Mesenchymal stem cell (in vitro differentiated cells and primary cell): ENCODE measurements at regions not wholly inside any gene's neighbourhood (a gene's known extent, or its start where the extent isn't known, plus 50 kb on each side); places are given as distances from the start of the nearest gene placed in this dataset.

Source experiments
- DNase-seq: peaks from one replicate; pipeline ENCODE4 v3.0.0-alpha.2; 2013
- H2AFZ ChIP-seq: one replicate; pipeline ENCODE4 v1.6.1; 2013; ENCODE audit warnings: low read depth, mild to moderate bottlenecking, control low read depth, inconsistent platforms, low read length, moderate library complexity
- H2AK5ac ChIP-seq: 2 replicates; pipeline ENCODE4 v1.6.1; 2013; ENCODE audit warnings: low read length, moderate library complexity, mild to moderate bottlenecking, inconsistent platforms; ENCODE audit not compliant: severe bottlenecking
- H2BK120ac ChIP-seq: one replicate; pipeline ENCODE4 v1.6.1; 2013; ENCODE audit warnings: low read depth, mild to moderate bottlenecking, inconsistent platforms, low read length, moderate library complexity
- H2BK12ac ChIP-seq, 2 experiments: one replicate each; pipeline ENCODE4 v1.6.1; 2013; ENCODE audit warnings: inconsistent platforms in 2 of 2, low read length in 2 of 2, mild to moderate bottlenecking in 2 of 2, moderate library complexity in 2 of 2, control low read depth in 1 of 2
- H2BK15ac ChIP-seq: one replicate; pipeline ENCODE4 v1.6.1; 2013; ENCODE audit warnings: mild to moderate bottlenecking, low read depth, inconsistent platforms; ENCODE audit not compliant: poor library complexity, severe bottlenecking
- H2BK5ac ChIP-seq: 2 replicates; pipeline ENCODE4 v1.6.1; 2013; ENCODE audit warnings: low read depth, mild to moderate bottlenecking, low read length, control low read depth, inconsistent platforms; ENCODE audit not compliant: poor library complexity, severe bottlenecking
- H3K14ac ChIP-seq, 2 experiments: one replicate each; pipeline ENCODE4 v1.6.1; 2013; ENCODE audit warnings: inconsistent platforms in 2 of 2, low read length in 2 of 2, control low read depth in 1 of 2, mild to moderate bottlenecking in 1 of 2, moderate library complexity in 1 of 2
- H3K18ac ChIP-seq, 2 experiments: one replicate each; pipeline ENCODE4 v1.6.1; 2013; ENCODE audit warnings: inconsistent platforms in 2 of 2, low read length in 2 of 2, control low read depth in 1 of 2, low read depth in 1 of 2, mild to moderate bottlenecking in 1 of 2
- H3K23ac ChIP-seq, 2 experiments: one replicate each; pipeline ENCODE4 v1.6.1; 2013; ENCODE audit warnings: inconsistent platforms in 2 of 2, low read length in 2 of 2, mild to moderate bottlenecking in 2 of 2, moderate library complexity in 2 of 2, control low read depth in 1 of 2
- H3K27ac ChIP-seq: 2 replicates; pipeline ENCODE4 v1.5.1; 2013; ENCODE audit warnings: mild to moderate bottlenecking, moderate library complexity, low read length, control low read depth, inconsistent platforms; ENCODE audit not compliant: poor library complexity, severe bottlenecking
- H3K27me3 ChIP-seq, 2 experiments: 2 replicates each; pipeline versions ENCODE4 v1.6.1 to v1.7.0; 2013; ENCODE audit warnings: low read length in 2 of 2, mild to moderate bottlenecking in 2 of 2, moderate library complexity in 2 of 2, control low read depth in 1 of 2, inconsistent platforms in 1 of 2; ENCODE audit not compliant: control insufficient read depth in 1 of 2, insufficient read depth in 1 of 2
- H3K36me3 ChIP-seq, 2 experiments: 2 replicates each; pipeline versions ENCODE4 v1.6.1 to v1.7.0; 2013; ENCODE audit warnings: low read length in 2 of 2, control low read depth in 1 of 2, inconsistent platforms in 1 of 2, low read depth in 1 of 2, mild to moderate bottlenecking in 1 of 2; ENCODE audit not compliant: insufficient read depth in 2 of 2, control insufficient read depth in 1 of 2
- H3K4ac ChIP-seq, 2 experiments: one replicate each; pipeline ENCODE4 v1.6.1; 2013; ENCODE audit warnings: inconsistent platforms in 2 of 2, low read length in 2 of 2, mild to moderate bottlenecking in 2 of 2, moderate library complexity in 2 of 2, control low read depth in 1 of 2, low read depth in 1 of 2
- H3K4me1 ChIP-seq: 2 replicates; pipeline ENCODE4 v1.6.1; 2013; ENCODE audit warnings: low read depth, low read length, control low read depth; ENCODE audit not compliant: control insufficient read depth, insufficient read depth
- H3K4me2 ChIP-seq: 2 replicates; pipeline ENCODE4 v1.6.1; 2013; ENCODE audit warnings: low read length, mild to moderate bottlenecking, inconsistent platforms; ENCODE audit not compliant: poor library complexity, severe bottlenecking
- H3K4me3 ChIP-seq, 2 experiments: 2 replicates each; pipeline versions ENCODE4 v1.5.1 to v1.7.0; 2013; ENCODE audit warnings: low read length in 2 of 2, mild to moderate bottlenecking in 2 of 2, control low read depth in 1 of 2, low read depth in 1 of 2; ENCODE audit not compliant: insufficient read depth in 1 of 2
- H3K79me1 ChIP-seq: replicated peaks from 2 replicates; pipeline ENCODE4 v1.6.1; 2013; ENCODE audit warnings: mild to moderate bottlenecking, control low read depth, low read length, inconsistent platforms; ENCODE audit not compliant: poor library complexity, severe bottlenecking
- H3K9ac ChIP-seq: 2 replicates; pipeline ENCODE4 v1.7.0; 2013; ENCODE audit warnings: mild to moderate bottlenecking, low read length, moderate library complexity
- H3K9me3 ChIP-seq: 2 replicates; pipeline ENCODE4 v1.7.0; 2013; ENCODE audit warnings: mild to moderate bottlenecking, low read length; ENCODE audit not compliant: control insufficient read depth
- H4K8ac ChIP-seq: one replicate; pipeline ENCODE4 v1.6.1; 2013; ENCODE audit warnings: inconsistent platforms, mild to moderate bottlenecking, low read length, moderate library complexity
- H4K91ac ChIP-seq: one replicate; pipeline ENCODE4 v1.6.1; 2013; ENCODE audit warnings: mild to moderate bottlenecking, low read length, inconsistent platforms
- WGBS: methylation state at CpG from one replicate; pipeline ENCODE4 v1.1.7; 2013; ENCODE audit warnings: mixed read lengths; 5-methylcytosine and 5-hydroxymethylcytosine counted together

GRCh38 chrX:22730542-22730941 is 269.2 kb upstream of the DDX53 start:
- DNase-seq, result no peak
- H2AFZ ChIP-seq, result no peak overlapping the region
- H3K4me3 ChIP-seq, result no peak overlapping the region
- no peak overlapping the region for H4K8ac ChIP-seq
- 77% methylated on average over 6 of the region's 6 CpGs for WGBS
- no peak overlapping the region for H3K4me2 ChIP-seq
- no peak overlapping the region for H3K14ac ChIP-seq
- no peaks in the 10 kb centered on the region for H3K4me1 ChIP-seq
- H3K79me1 ChIP-seq, result no peaks in the 10 kb centered on the region
- no peak overlapping the region for H3K9ac ChIP-seq
- no peak overlapping the region for H4K91ac ChIP-seq
- H2BK5ac ChIP-seq, result no peak overlapping the region
- no peaks in the 10 kb centered on the region for H3K9me3 ChIP-seq
- H2AK5ac ChIP-seq, result no peak overlapping the region
- no peak overlapping the region for H3K23ac ChIP-seq
- no peak overlapping the region for H2BK12ac ChIP-seq
- H2BK120ac ChIP-seq, result no peak overlapping the region
- H3K27me3 ChIP-seq, result no peaks in the 10 kb centered on the region
- no peak overlapping the region for H3K27ac ChIP-seq
- no peak overlapping the region for H3K4ac ChIP-seq
- no peak overlapping the region for H2BK15ac ChIP-seq
- no peaks in the 10 kb centered on the region for H3K36me3 ChIP-seq
- H3K18ac ChIP-seq, result no peak overlapping the region

- no peak overlapping the region for H3K27ac ChIP-seq
- WGBS, result no CpG with 5 or more reads among the region's 2 CpGs
Observed at GRCh38 chrX:22737541-22737940, 262.2 kb upstream of the DDX53 start.

GRCh38 chrX:22739276-22739675 is 260.5 kb upstream of the DDX53 start:
- H3K9ac ChIP-seq, result no peak overlapping the region
- H2AFZ ChIP-seq, result no peak overlapping the region
- H3K4me3 ChIP-seq, result no peak overlapping the region
- H2BK12ac ChIP-seq, result no peak overlapping the region
- H3K9me3 ChIP-seq, result no peaks in the 10 kb centered on the region
- H2BK5ac ChIP-seq, result no peak overlapping the region
- H2BK120ac ChIP-seq, result no peak overlapping the region
- no peaks in the 10 kb centered on the region for H3K27me3 ChIP-seq
- no peak overlapping the region for H3K23ac ChIP-seq
- H4K91ac ChIP-seq, result no peak overlapping the region
- H4K8ac ChIP-seq, result no peak overlapping the region
- no peak overlapping the region for H3K4me2 ChIP-seq
- H3K18ac ChIP-seq, result no peak overlapping the region
- peak; percentile 15 for DNase-seq
- H3K14ac ChIP-seq, result no peak overlapping the region
- WGBS, result no CpG with 5 or more reads among the region's 3 CpGs
- no peak overlapping the region for H3K27ac ChIP-seq
- H3K79me1 ChIP-seq, result no peaks in the 10 kb centered on the region
- no peak overlapping the region for H2BK15ac ChIP-seq
- H3K4me1 ChIP-seq, result no peaks in the 10 kb centered on the region
- H2AK5ac ChIP-seq, result no peak overlapping the region
- no peak overlapping the region for H3K4ac ChIP-seq
- H3K36me3 ChIP-seq, result no peaks in the 10 kb centered on the region

More at GRCh38 chrX:22737541-22737940, 262.2 kb upstream of the DDX53 start:
- Histone ChIP-seq H3K4ac (no peak overlapping the region), H3K4me3 (no peak overlapping the region), H3K14ac (no peak overlapping the region), H3K18ac (no peak overlapping the region), H3K4me2 (no peak overlapping the region), H2BK15ac (no peak overlapping the region), H3K9me3 (no peaks in the 10 kb centered on the region), H2AK5ac (no peak overlapping the region), H3K36me3 (no peaks in the 10 kb centered on the region), H3K27me3 (no peaks in the 10 kb centered on the region), H2AFZ (no peak overlapping the region), H3K4me1 (no peaks in the 10 kb centered on the region), H3K23ac (no peak overlapping the region), H4K91ac (no peak overlapping the region), H4K8ac (no peak overlapping the region), H2BK120ac (no peak overlapping the region), H3K79me1 (no peaks in the 10 kb centered on the region), H2BK12ac (no peak overlapping the region), H3K9ac (no peak overlapping the region), H2BK5ac (no peak overlapping the region)
- no peak for DNase-seq

- Histone ChIP-seq H3K36me3 (no peaks in the 10 kb centered on the region), H4K8ac (no peak overlapping the region), H2AFZ (no peak overlapping the region), H2BK15ac (no peak overlapping the region), H3K14ac (no peak overlapping the region), H3K4me1 (no peaks in the 10 kb centered on the region), H3K18ac (no peak overlapping the region), H3K9ac (no peak overlapping the region), H2AK5ac (no peak overlapping the region), H3K4me3 (no peak overlapping the region), H3K79me1 (no peaks in the 10 kb centered on the region), H4K91ac (no peak overlapping the region), H2BK12ac (no peak overlapping the region), H3K27me3 (no peaks in the 10 kb centered on the region), H2BK5ac (no peak overlapping the region), H3K27ac (no peak overlapping the region), H3K4me2 (no peak overlapping the region), H3K23ac (no peak overlapping the region), H2BK120ac (no peak overlapping the region), H3K9me3 (no peaks in the 10 kb centered on the region), H3K4ac (no peak overlapping the region)
- 100% methylated on average over 2 of the region's 4 CpGs for WGBS
- no peak for DNase-seq
Observed at GRCh38 chrX:22740836-22741235, 258.9 kb upstream of the DDX53 start.
